ENCODE measurements at regions not wholly inside any gene's neighbourhood (a gene's known extent, or its start where the extent isn't known, plus 50 kb on each side); places are given as distances from the start of the nearest gene placed in this dataset.

- no peak for DNase-seq (ENCODE audit: low spot score in 2 of 2)
- TF ChIP-seq POLR2A (IDR thresholded peaks at IDR 0.05) (no peak), CTCF (IDR thresholded peaks at IDR 0.05) (no peak)
- intact Hi-C loops (cut with DNase I; ENCODE audit: low total_unique reads): no loop called here
- H3K4me3 ChIP-seq (ENCODE audit: low read depth, poor library complexity, severe bottlenecking): no peak overlapping the region
- WGBS, 2 donors: 66 to 67% methylated on average over 4 of the region's 4 CpGs
Observed at GRCh38 chr11:92916299-92916698, 53.2 kb upstream of the MTNR1B start.

- H3K4me3 ChIP-seq (ENCODE audit: low read depth, poor library complexity, severe bottlenecking): no peak overlapping the region
- intact Hi-C loops (cut with DNase I; ENCODE audit: low total_unique reads): no loop called here
- WGBS, 2 donors: 74 to 81% methylated on average over 1 of the region's 1 CpG
- no peak for TF ChIP-seq POLR2A (IDR thresholded peaks at IDR 0.05)
- no peak for TF ChIP-seq CTCF (IDR thresholded peaks at IDR 0.05)
- DNase-seq (ENCODE audit: low spot score in 2 of 2): no peak
Observed at GRCh38 chr11:92917927-92918326, 51.5 kb upstream of the MTNR1B start.

GRCh38 chr11:92919048-92919447, 50.4 kb upstream of the MTNR1B start:
- intact Hi-C loops (cut with DNase I; ENCODE audit: low total_unique reads): no loop called here
- no peak overlapping the region for H3K4me3 ChIP-seq (ENCODE audit: low read depth, poor library complexity, severe bottlenecking)
- TF ChIP-seq CTCF (IDR thresholded peaks at IDR 0.05) (no peak), POLR2A (IDR thresholded peaks at IDR 0.05) (no peak)
- no peak for DNase-seq (ENCODE audit: low spot score in 2 of 2)
